HG03571 (cell line): ENCODE measurements at regions not wholly inside any gene's neighbourhood (a gene's known extent, or its start where the extent isn't known, plus 50 kb on each side); places are given as distances from the start of the nearest gene placed in this dataset.
"Not testable (repeated sequence)": the region's sequence is repeated elsewhere in the genome, so short reads cannot be mapped to it uniquely, and the experiment has no call there.

Experiments used
- ATAC-seq: cut with Tn5 transposase; IDR thresholded peaks from one replicate; pipeline ENCODE4 v1.9.1; 2021; ENCODE audit not compliant: unreplicated experiment

- ATAC-seq: no peak
These were observed 368.1 kb upstream of the KYNU start for GRCh38 chr2:142509401-142509800.

- ATAC-seq: no peak
These were observed 372.7 kb upstream of the KYNU start for GRCh38 chr2:142504754-142505153.

- no peak for ATAC-seq
These were observed 371.6 kb upstream of the LRP1B start for GRCh38 chr2:142502402-142502801.

- ATAC-seq: no peak
These were observed 364.3 kb upstream of the LRP1B start for GRCh38 chr2:142495141-142495540.

- not testable (repeated sequence) for ATAC-seq
These were observed 358.8 kb upstream of the LRP1B start for GRCh38 chr2:142489631-142490030.

GRCh38 chr2:142484111-142484510 lies 353.3 kb upstream of the LRP1B start:
- ATAC-seq: no peak

- no peak for ATAC-seq
These were observed 352.8 kb upstream of the LRP1B start for GRCh38 chr2:142483653-142484052.

- ATAC-seq: no peak
These were observed 347.4 kb upstream of the LRP1B start for GRCh38 chr2:142478206-142478605.

GRCh38 chr2:142472382-142472781 lies 341.6 kb upstream of the LRP1B start:
- ATAC-seq: no peak

GRCh38 chr2:142467321-142467720 lies 336.5 kb upstream of the LRP1B start:
- no peak for ATAC-seq

GRCh38 chr2:142463047-142463446 lies 332.2 kb upstream of the LRP1B start:
- no peak for ATAC-seq

GRCh38 chr2:142462306-142462705 lies 331.5 kb upstream of the LRP1B start:
- no peak for ATAC-seq

- ATAC-seq: no peak
These were observed 314.8 kb upstream of the LRP1B start for GRCh38 chr2:142445551-142446072.

- no peak for ATAC-seq
These were observed 314.2 kb upstream of the LRP1B start for GRCh38 chr2:142445023-142445422.

- no peak for ATAC-seq
These were observed 305.0 kb upstream of the LRP1B start for GRCh38 chr2:142435847-142436246.

- no peak for ATAC-seq
These were observed 295.2 kb upstream of the LRP1B start for GRCh38 chr2:142426064-142426463.

GRCh38 chr2:142425551-142425950 lies 294.7 kb upstream of the LRP1B start:
- no peak for ATAC-seq

- no peak for ATAC-seq
These were observed 292.8 kb upstream of the LRP1B start for GRCh38 chr2:142423603-142424002.

GRCh38 chr2:142422769-142423168 lies 292.0 kb upstream of the LRP1B start:
- no peak for ATAC-seq

GRCh38 chr2:142422041-142422440 lies 291.2 kb upstream of the LRP1B start:
- no peak for ATAC-seq

- ATAC-seq: not testable (repeated sequence)
These were observed 287.9 kb upstream of the LRP1B start for GRCh38 chr2:142418699-142419098.

GRCh38 chr2:142416996-142417395 lies 286.2 kb upstream of the LRP1B start:
- ATAC-seq: no peak

GRCh38 chr2:142415461-142415860 lies 284.6 kb upstream of the LRP1B start:
- ATAC-seq: no peak

GRCh38 chr2:142398212-142398611 lies 267.4 kb upstream of the LRP1B start:
- no peak for ATAC-seq
